ENCODE measurements at regions not wholly inside any gene's neighbourhood (a gene's known extent, or its start where the extent isn't known, plus 50 kb on each side); places are given as distances from the start of the nearest gene placed in this dataset.
"Not testable (repeated sequence)": the region's sequence is repeated elsewhere in the genome, so short reads cannot be mapped to it uniquely, and the experiment has no call there.

DNA sequence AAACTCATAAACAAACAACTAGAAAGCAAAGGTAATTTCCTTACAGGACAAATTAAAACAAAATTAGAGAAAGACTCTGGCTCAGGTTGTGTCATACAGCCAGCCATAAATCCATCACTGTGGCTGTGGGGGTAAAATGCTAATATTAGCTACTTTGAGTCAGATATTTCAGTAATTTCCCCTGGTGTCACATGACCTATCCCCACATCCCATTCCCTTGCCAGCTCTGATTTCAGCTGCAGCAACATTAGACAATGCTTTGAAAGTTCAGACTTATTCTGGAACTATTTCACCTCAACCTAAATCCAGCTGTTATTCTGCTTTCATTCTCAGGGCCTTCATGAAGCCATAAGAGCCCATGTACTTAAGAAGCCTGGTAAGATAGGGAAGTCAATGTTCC is 55.3 kb downstream of the RPL10L start:
- DNase-seq (ENCODE audit: low spot score): no peak

DNA sequence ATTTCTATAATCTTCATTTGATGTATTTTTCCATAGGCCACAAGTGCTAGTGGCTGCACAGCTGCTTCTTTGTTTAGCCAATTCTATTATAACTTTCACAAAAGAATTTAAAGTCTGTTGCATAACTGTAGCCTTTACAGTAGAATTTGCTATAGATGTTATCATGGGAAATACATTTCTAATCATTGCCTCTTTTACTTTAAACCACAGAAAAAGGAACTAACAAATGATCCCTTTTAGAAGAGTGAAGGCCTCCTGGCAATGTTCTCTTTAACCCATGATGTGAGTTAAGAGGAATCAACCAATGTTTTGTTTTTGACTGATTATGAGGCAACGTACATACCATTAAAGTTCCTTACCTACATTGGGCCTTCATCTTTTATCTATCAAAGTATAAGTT is 68.8 kb downstream of the RPL10L start:
- no peak for DNase-seq (ENCODE audit: low spot score)

DNA sequence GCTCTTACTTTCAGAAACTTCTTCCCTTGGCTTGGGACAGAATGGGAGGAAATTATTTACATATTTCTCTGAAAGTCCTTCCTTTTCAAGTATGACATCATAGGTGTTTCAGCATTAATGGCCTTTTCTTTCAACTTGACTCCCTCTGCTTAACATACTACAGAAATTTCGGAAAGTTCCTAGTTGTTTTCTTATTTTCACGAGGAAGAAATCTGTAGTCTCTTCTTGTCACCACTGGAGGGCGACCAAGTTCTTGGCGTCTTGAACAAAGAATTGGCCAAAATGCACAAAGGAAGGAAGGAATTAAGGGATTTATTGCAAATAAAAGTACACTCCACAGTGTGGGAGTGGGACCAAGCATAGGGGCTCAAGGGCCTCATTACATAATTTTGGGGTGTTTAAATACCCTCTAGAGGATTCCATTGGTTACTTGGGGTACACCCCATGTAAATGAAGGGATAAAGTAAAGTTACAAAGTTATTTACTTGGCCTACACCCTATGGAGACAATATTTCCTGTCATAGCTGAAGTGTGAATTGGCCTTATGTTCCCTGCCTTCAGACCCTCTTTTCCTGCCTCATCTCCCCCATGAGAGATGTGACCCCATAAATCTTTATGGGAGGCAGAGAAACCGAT is 70.4 kb downstream of the RPL10L start:
- DNase-seq (ENCODE audit: low spot score): no peak

DNA sequence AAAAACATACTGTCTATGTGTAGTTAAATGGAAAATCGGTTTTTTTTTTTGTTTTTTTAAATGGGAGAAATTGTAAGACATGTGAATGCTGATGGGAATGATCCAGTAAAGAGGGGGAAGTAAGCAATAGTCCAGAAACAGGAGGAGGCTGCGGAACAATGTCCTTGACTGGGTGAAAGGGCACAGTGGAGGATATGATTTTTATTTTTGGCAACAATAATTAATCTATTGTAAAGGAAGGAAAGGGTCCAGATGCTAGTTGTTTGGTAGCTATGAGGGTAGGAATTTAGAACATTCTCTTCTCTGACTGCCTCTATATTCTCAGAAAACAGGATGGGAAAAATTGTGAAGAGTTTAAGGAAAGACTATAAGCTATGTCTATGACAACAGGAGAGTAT is 76.6 kb downstream of the RPL10L start:
- DNase-seq (ENCODE audit: low spot score): no peak

DNA sequence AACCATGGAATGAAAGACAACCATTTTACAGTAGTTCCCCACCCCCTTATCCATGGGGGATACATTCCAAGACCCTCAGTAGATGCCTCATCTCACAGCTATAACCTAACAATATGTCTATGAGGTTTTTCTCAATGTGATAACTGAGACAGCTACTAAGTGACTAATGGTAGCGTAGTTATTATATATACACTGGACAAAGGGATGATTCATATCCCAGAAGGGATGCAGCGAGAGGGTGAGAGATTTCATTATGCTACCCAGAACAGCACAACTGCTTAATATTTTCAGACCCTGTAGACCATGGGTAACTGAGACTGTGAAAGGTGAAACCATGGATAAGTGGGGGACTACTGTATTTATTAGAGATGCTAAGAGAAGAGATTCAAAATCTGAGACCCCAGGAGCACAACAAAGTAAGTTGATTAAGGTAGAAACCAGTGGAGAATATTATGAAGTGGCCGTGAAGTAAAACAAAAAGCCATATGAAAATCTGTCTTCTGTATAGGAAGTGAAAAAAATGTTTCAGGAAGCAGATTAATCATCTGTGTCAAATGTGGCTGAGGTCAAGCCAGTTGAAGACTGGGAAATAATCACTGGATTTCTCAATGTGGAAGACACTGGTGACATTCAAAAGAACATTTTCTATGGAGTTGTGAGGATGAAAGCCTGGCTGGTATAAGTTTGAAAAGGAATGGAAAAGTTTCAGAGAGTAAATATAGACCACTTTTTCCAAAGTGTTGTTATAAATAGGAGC is 77.2 kb downstream of the RPL10L start:
- no peak for DNase-seq (ENCODE audit: low spot score)

DNA sequence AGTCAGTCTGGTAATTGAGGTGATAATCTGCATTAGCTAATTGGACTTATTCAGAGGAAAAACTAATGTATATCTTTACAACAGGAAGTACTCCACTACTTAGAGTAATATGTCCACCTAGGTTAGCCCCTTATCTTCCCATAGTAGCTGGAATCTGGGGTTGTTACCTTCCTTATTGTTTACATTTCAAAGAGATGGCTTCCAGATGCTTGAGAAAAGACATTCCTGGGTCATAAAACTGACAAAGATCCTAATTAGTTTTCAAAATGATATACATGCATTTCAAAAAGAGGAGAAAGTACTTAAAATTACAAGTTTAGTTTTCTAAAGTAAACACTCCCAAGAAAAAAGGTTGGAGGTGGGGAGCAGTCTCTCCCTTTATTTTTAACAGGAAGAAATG is 78.1 kb downstream of the RPL10L start:
- DNase-seq (ENCODE audit: low spot score): no peak

DNA sequence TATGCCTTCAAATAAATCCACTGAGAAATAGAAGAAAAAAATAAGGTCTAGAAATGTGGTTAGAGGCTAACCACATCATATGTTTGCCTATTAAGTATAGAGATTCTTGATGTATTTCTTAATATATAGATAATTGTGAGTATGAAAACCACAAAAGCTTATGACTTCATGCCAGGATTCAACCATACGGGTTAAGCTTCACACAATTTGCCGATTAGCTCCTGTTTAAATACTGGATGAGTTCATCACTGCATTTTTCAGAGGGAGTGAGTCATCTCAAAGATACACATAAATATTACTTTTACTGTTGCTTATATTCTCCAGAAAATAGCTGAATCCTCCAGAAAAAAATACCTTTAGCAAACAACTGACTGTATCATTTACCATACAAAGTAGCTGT is 79.6 kb downstream of the RPL10L start:
- DNase-seq (ENCODE audit: low spot score): no peak

DNA sequence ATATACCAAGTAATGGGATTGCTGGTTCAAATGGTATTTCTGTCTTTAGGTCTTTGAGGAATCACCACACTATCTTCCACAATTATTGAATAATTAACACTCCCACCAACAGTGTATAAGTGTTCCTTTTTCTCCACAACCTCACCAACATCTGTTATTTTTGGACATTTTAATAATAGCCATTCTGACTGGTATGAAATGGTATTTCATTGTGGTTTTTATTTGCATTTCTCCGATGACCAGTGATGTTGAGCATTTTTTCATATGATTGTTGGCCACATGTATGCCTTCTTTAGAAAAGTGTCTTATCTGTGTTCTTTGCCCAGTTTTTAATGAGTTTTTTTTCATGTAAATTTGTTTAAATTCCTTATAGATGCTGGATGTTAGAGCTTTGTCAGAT is 83.4 kb downstream of the RPL10L start:
- DNase-seq (ENCODE audit: low spot score): not testable (repeated sequence)

DNA sequence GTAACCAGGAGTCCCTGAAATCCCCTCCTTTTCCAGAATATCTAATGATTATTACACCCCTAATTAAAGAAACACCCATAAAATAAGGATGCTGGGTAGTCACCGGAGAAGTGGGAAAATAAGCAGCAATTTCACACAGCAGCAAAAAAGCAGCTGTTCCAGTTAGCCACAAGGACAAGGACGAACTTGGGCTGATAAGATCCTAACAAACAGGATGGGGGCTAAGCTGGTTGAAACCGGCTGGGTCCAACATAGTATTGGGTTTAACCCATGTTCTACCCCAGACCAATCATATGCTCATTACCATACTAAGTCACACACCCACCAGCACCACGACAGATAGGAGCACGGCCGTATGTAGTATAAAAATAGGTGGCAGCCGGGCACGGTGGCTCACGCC is 100.7 kb downstream of the RPL10L start:
- no peak for DNase-seq (ENCODE audit: low spot score)

DNA sequence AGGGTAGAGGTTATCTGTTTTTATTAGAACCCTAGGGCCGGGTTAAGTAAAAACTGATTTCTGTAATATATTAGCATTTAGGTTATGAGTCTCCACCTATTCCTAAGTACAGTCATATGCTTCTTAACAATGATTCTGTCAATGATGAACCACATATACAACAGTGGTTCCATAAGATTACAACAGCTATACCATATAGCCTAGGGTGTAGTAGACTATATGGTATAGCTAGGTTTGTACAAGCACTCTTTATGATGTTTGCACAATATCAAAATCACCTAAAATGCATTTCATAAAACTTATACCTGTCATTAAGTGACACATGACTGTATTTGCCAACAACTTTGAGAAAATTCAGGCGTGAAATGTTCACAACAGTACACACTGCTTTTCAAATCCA is 110.6 kb downstream of the RPL10L start:
- DNase-seq (ENCODE audit: low spot score): no peak

DNA sequence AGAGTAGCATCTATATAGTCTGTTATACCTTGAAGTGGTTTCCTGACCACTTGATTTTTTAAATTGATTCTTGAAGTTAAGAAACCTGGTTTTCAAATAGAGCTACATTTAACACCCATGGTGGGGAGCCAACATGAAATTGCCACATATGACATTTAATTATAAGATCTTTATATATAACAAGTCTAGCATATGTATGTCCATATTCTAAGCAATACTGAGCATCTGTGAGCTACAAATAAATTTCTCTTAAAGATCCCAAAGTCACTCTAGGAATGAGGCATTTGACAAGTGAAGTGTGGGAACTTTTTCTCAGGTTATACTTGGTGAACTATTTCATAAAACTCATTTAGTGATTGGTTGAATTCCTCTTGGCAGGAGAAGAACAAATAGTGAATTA is 132.5 kb downstream of the RPL10L start:
- no peak for DNase-seq (ENCODE audit: low spot score)

DNA sequence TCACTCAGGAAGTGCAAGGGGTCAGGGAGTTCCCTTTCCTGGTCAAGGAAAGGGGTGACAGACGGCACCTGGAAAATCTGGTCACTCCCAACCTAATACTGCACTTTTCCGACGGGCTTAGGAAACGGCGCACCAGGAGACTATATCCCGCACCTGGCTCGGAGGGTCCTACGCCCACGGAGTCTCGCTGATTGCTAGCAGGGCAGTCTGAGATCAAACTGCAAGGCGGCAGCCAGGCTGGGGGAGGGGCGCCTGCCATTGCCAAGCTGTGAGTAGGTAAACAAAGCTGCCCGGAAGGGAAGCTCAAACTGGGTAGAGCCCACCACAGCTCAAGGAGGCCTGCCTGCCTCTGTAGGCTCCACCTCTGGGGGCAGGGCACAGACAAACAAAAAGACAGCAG is 142.8 kb downstream of the RPL10L start:
- DNase-seq (ENCODE audit: low spot score): not testable (repeated sequence)

DNA sequence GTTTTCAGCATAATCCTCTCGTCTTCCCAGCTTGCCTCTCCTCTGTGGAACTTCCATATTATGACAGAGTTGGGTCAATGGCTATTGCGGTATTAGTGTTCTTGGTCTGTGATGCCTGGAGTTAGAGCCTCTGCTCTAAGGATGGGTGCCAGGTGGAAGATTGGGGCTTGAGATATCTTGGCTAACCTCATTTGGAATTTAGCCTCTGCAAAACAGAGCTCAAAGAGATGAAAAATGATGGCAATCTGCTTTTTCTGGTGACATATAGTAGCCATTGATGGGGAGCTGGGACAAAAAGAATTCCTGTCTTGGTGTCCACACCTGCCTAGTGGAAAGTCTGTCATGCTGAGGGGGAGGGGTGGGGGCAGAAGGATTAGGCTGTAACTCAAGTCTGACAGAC is 152.1 kb downstream of the RPL10L start:
- DNase-seq (ENCODE audit: low spot score): no peak

DNA sequence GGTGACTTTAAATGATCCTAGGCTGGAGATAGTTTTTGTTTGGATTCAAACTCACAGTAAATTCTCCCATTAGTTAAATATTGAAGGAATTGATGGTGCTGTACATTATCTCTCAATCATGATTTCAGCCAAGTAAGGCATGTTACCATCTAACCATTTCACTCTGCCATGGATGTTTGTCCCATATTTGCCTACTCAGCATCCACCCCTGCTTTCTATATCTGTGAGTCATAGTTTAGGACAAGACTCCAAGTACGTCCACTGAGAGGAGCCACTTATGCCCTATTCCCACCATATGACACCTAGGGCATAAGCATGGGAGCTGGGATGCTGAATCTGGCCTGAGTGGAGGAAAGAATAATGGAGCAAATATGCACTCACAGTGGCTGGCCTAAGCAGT is 155.2 kb downstream of the RPL10L start:
- DNase-seq (ENCODE audit: low spot score): no peak

DNA sequence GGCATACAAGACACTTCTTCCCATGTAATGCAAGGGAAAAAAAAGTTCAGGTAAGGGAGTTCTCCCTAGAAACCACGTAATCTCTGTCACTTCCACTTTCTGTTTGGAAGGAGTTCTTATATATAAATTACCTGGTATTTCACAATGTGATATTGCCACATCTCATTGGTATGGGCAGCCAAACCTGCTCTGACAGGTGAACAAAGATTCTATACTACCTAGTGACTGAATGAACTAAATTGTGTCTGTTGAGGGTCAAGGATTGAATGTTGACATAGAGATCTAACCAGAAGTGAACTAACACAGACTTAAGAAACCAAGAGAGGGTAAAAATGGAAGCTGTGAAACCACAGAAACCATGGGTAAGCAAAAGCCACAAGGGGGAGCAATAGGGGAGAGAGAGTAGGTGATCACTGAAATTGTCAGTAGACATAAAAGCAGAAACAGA is 161.3 kb downstream of the RPL10L start:
- no peak for DNase-seq (ENCODE audit: low spot score)

DNA sequence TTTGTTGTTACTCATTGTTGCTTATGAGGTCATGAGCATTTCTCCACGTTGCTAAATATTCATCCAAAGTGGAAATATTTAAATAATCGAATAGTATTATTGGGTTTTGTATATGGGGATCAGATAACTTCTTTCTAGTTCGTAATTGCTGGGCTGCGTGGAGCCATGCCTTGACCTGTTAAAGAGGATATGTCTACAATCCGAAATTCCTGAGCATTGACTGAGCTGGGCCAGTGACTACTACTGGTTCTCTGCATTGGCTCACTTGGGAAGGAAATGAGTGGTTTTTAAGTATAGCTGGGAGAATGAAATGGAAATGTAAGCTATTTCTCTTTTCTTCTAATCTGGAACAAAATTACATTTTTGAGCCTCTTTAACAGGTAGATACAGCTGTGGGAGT is 163.2 kb downstream of the RPL10L start:
- DNase-seq (ENCODE audit: low spot score): no peak

DNA sequence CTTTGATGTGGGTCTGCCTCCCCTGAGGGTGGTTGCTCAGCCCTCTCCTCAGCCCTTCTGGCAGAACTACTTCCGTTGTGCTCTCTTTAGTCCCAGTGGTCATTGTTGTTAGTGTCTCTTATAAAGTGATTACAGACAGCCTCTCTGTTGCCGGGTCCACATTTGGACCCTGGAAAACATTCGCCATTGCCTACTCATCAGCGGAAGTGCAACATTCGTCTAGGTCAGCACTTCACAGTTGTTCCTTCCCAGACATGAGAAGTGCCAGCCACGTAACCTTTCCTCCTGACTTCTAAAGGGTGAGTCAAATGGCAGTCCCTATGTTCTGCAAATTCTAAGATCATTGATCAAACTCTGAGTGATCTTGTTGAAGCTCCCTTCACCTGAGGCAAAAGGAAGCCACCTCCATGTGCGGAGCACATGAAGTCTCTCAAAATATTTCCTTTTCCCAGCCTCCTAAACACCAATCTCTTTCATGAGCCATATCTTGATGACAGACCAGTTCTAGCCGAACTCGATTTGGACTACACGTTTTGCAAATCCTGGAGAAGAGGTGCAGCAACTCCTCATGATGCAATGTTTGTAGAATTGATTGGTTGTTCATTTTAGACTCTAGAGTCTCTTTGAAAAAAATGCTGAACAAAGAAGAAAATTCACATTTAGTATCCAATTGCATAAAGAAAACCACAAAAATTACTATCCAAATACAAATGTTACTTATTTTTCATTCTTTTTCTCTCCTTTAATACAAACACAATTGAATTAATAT is 163.8 kb downstream of the RPL10L start:
- DNase-seq (ENCODE audit: low spot score): no peak

DNA sequence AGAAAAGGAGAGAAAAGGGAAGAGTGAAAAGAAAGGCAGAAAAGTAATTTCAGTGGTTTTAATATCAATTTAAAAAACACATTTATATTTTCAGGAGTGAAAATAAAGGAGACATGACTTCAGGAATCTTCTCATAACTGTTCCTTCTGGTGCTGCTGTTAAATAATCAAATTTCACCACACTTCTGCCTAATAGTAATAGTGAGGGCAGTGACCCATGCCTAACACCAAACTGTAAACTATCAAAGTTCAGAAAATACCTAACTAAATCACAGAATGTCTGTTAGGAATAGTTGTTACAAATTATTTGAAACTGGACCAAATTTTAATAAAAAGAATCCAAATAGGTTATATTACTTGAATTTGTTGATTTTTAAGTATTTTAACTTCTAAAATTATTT is 169.4 kb downstream of the RPL10L start:
- no peak for DNase-seq (ENCODE audit: low spot score)

DNA sequence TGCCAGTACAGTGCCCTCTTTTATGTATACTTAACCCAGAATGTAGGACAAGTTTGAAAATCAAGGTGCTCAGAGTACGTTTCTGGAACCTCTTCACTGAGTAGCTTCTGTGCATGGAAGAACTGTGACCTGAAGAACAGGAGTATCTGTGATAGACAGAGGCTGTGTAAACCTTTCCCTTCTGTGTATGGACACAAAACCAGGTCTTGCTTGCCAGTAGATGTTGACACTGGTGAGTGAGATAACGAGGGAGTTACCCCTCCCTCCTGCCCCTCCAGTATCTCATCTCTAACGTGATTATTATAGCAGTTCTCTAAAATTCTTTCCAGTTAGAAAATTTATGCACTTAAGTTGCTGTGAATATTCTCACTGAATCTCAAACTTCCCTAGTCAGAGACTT is 170.8 kb downstream of the RPL10L start:
- DNase-seq (ENCODE audit: low spot score): no peak

DNA sequence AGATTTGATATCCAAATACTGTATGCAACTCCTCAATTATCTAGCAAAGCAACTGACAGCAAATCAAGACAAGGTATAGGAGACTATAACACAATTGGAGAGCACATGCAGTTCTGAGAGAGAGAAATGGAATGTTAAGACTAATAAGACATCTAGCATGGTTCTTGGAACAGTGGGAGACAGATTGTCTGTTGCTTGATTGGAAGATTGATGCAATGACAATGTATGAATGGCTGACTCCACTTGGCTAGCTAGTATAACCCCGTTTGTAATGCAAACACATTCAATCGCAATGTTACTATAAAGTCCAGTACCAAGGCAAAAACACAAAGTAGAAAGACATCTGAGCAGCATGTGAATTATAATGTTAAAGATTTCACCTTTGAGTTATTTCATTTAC is 179.3 kb downstream of the RPL10L start:
- DNase-seq (ENCODE audit: low spot score): no peak

DNA sequence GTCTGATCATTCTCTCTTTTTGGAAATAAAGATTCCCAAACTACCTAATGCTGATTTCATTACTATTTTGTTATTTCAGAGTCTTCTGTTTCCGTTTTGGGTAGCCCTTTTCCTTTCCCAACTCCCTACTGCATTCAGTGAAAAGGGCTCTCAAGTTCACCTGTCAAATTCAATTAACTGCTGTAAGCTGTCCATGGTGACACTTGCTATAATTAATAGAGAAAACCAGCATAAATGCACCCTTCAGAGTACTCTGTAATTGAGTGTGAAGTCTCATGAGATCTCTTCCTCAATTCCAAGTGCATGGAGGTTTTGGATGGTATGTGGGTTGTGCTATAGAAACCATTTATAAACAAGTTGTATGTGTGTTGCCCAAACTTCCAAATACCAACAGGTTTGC is 187.2 kb downstream of the RPL10L start:
- DNase-seq (ENCODE audit: low spot score): no peak

DNA sequence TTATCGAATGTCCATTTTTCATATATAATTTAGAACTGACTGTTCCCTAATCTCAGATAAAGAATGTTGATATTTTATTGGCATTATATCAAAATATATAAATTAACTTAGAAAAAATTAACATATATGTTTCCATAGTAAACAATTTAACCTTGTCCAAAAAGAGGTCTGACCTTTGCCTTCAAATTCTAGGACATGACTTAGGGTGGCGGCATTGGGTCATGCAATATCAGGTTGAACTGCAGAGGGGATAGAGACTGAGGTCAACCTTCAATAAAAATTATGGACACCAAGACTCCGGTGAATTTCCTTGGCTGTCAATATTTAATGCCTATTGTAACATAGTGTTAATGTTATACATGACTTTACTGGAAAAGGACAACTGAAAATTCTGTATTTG is 199.8 kb downstream of the RPL10L start:
- no peak for DNase-seq (ENCODE audit: low spot score)

DNA sequence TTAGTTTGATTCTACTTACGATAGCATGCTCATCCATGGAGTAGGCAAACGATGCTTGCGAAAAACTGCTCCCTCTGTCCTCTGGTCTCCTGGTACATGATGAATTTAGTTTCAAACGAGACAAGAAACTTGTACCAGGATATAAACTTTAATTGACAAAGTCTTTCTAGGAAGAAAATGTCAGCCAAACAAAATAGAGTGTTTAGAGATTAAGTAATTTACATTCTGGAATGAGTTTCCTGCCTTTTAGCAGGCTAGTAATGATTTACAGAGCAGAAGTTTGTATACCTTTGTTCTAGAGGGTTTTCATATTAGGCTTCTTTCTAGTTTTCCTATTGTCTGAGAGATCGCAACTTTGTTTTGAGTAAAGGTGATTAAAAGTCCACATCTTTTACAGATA is 206.9 kb downstream of the RPL10L start:
- DNase-seq (ENCODE audit: low spot score): no peak

Measured in AG08395 (cell line).